Liver (tissue), 3 donors: ENCODE measurements at regions not wholly inside any gene's neighbourhood (a gene's known extent, or its start where the extent isn't known, plus 50 kb on each side); places are given as distances from the start of the nearest gene placed in this dataset.

Experiments
- CTCF ChIP-seq: fragments of 150-350 bp; IDR thresholded peaks from 2 replicates; pipeline ENCODE4 v1.5.1; 2017; ENCODE audit warnings: improper control_type of control experiment, low read depth, low read length; ENCODE audit not compliant: missing input control
- SP1 ChIP-seq: IDR thresholded peaks from 2 replicates; pipeline ENCODE4 v1.6.1; 2018; ENCODE audit warnings: antibody characterized with exemption, mild to moderate bottlenecking
- donor health status: healthy.
- donor health status: healthy.

GRCh38 chr1:195804547-195804946 lies 803.7 kb downstream of the KCNT2 start:
- TF ChIP-seq CTCF: no peak
- TF ChIP-seq SP1: no peak
